Fibroblast of the aortic adventitia (primary cell): ENCODE measurements at regions not wholly inside any gene's neighbourhood (a gene's known extent, or its start where the extent isn't known, plus 50 kb on each side); places are given as distances from the start of the nearest gene placed in this dataset.

ENCODE experiments used
- DNase-seq: peaks from one replicate; pipeline ENCODE4 v3.0.0-alpha.2; 2010; ENCODE audit warnings: low read depth
- H3K4me3 ChIP-seq: 2 replicates; pipeline ENCODE4 v1.5.1; 2011; ENCODE audit warnings: low read depth, mild to moderate bottlenecking, control low read depth, low read length, moderate library complexity
- CTCF ChIP-seq: IDR thresholded peaks from 2 replicates; pipeline ENCODE4 v1.5.1; 2011; ENCODE audit warnings: mild to moderate bottlenecking, low read length, control low read depth, inconsistent platforms; ENCODE audit not compliant: insufficient read depth

- TF ChIP-seq CTCF, result no peak
- no peak overlapping the region for H3K4me3 ChIP-seq
- no peak for DNase-seq
Measured at GRCh38 chr3:124229420-124229819, 237.5 kb upstream of the ROPN1 start.

- no peak for DNase-seq
- no peak overlapping the region for H3K4me3 ChIP-seq
- TF ChIP-seq CTCF, result no peak
Measured at GRCh38 chr3:124229836-124230235, 237.9 kb upstream of the ROPN1 start.

GRCh38 chr3:124230432-124230831 lies 238.5 kb upstream of the ROPN1 start:
- no peak overlapping the region for H3K4me3 ChIP-seq
- TF ChIP-seq CTCF, result no peak
- DNase-seq, result no peak

GRCh38 chr3:124230998-124231397 lies 239.1 kb upstream of the ROPN1 start:
- H3K4me3 ChIP-seq, result no peak overlapping the region
- TF ChIP-seq CTCF, result no peak
- DNase-seq, result no peak

GRCh38 chr3:124234852-124235252 lies 242.9 kb upstream of the ROPN1 start:
- TF ChIP-seq CTCF, result no peak
- no peak overlapping the region for H3K4me3 ChIP-seq
- no peak for DNase-seq

GRCh38 chr3:124235446-124235845 lies 243.5 kb upstream of the ROPN1 start:
- no peak for DNase-seq
- TF ChIP-seq CTCF, result no peak
- no peak overlapping the region for H3K4me3 ChIP-seq

- TF ChIP-seq CTCF, result no peak
- H3K4me3 ChIP-seq, result no peak overlapping the region
Measured at GRCh38 chr3:124243177-124243859, 251.4 kb upstream of the ROPN1 start.

More at GRCh38 chr3:124243177-124243859, 251.4 kb upstream of the ROPN1 start:
- no peak for DNase-seq
